HG03097 (cell line): ENCODE measurements at regions not wholly inside any gene's neighbourhood (a gene's known extent, or its start where the extent isn't known, plus 50 kb on each side); places are given as distances from the start of the nearest gene placed in this dataset.

Experiments used
- ATAC-seq: cut with Tn5 transposase; IDR thresholded peaks from one replicate; pipeline ENCODE4 v1.9.1; 2021; ENCODE audit not compliant: unreplicated experiment, low FRiP score

DNA sequence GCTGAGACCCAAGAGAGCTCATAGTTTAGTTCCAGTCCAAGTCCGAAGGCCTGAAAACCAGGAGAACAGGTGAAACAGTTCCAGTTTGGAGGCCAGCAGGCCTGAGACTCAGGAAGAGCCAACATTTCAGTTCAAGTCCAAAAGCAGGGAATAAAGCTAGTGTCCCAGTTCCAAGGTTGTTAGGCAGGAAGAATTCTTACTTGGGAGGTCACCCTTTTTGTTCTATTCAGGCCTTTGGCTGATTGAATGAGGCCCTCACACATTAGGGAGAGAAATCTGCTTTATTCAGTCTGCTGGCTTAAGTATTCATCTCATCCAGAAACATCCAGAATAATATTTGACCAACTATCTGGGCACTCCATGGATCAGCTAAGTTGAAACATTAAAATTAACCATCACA is 294.6 kb downstream of the PCNX1 start:
- ATAC-seq: no peak

DNA sequence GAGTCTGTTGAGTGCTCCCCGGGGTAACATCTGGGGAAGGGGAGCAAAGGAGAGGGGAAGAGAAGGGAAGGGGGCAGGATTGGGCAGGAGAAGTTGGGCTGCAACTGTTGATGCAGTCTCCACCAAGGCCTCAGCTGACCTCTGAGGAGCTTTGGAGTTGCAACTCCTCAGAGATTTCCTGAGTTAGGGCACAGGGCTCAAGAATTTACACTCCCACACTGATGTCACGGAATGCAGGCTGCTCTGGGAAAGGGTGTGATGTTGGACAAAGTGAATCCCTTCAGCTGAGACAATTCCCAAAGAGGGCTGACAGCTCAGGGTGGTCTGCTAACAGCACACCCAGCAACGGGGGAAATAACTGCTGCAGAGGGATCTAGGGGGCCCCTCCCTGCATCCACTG is 295.6 kb downstream of the PCNX1 start:
- ATAC-seq: no peak

DNA sequence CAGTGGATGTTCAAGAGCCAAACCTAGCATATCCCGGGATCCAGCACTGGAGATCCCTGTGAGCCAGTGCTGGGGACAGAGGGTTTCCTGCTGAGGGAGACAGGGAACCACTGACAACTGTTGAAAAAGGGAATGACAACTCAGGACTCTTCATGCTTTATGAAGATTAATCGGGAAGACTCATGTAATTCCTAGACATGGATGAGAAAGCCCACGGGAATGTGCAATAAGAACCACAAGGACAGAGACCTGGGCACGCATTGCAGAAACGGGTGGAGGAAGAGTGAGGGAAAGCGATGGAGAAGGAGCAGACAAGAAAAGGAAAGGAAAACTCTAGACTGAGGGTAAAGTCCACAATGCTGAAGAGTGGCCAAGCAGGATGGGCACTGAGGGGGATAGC is 296.0 kb downstream of the PCNX1 start:
- ATAC-seq: no peak

DNA sequence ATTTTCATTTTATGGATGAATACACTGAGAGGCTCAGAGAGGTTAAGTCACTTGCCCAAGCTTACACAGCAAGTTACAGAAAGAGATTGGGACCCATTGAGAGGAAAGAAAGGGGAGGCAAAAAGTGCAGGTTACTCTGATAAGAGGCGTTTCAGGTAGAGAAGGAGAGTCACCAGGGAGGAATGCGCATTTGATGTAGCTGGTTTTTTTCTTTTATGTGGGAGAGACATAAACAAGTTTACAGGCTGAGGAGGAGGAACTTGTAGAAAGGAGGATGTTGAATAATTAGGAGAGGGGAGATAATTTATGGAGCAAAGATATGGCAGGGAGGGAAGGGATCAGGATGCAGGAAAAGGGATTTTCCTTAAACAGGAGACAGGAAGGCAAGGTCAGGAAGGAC is 297.0 kb downstream of the PCNX1 start:
- ATAC-seq: no peak

DNA sequence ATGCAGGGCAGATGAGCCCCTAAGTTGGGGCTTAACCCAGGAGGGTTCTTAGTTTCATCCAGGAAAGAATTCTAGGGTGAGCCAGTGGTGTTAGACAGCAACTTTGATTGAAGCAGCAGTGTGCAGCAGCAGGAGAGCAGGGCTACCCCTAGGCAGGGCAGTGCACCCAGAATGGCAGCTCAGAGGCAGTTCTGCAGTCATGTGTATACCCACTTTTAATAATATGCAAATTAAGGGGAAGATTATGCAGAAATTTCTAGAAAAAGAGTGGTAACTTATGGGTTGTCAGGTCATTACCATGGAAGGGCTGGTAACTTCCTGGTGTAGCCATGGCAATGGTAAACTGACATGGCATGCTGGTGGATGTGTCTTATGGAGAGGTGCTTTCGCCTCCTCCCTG is 297.5 kb downstream of the PCNX1 start:
- ATAC-seq: no peak

DNA sequence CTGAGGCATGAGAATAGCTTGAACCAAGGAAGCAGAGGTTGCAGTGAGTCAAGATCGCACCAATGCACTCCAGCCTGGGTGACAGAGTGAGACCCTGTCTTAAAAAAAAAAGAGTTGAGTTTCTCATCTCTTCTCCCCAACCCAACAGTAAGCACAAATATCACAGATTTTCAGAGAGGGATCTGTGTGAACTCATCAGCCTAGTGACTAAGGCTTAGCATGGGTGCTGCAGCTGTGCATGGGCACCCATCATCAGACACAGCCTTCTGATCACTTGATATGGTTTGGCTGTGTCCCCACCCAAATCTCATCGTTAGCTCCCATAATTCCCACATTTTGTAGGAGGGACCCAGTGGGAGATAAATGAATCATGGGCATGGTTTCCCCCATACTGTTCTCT is 298.9 kb downstream of the PCNX1 start:
- ATAC-seq: no peak

DNA sequence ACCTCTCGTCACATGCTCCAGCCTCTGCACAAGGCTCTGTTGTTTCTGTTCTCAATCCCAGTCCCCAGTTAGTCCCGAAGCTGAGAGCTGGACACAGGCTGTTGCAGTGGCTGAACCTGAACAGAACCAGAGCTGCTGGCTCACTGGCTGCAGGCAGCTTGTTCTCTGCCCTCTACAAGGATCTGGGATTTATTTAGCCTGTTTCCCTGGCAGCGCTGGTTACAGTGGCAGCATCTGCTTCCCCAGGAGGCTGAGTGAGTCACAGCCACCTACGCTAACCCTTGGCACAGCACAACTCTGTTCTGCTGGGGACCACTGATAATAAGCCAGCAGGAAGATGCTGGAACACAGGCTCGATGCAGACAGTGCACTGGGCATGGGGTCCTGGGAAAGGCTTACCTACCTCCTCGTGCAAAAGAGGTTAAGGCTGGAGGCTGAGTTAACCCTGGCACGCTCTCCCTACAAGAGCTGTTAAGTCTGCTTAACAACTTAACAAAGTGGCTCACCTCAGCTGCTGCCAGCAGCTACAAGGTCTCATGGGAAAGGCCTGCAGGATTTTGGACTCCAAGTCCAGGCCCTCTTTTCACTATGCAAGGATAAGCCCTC is 299.6 kb downstream of the PCNX1 start:
- no peak for ATAC-seq

DNA sequence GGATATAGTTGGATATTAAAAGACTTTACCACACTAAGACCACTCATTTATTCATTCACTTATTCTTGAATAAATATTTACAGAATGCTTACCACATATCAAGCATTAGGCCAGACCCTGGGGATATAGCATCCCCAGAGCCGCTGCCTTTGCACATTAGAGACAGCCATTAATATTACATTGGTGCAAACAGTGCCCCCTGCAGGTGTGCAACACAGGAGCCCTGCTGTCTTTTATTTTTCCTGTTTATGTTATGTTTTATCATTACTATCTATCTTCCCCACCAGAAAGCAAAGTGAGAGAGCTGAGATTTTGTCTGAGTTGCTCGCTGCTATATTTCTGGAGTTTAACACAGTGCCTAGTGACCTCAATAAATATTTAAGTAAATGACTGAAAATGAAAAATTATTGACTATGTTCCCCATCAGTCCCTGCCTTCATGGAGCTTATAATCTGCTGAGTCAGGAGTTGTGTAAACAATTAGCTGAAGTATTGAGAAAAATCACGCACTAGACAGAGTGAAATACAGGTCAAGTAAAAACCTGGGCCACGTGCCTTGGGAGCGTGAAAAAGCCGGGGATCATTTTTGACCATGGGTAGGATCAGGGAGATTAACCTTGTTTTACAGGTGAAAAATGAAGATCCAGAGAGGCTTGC is 301.6 kb downstream of the PCNX1 start:
- ATAC-seq: no peak

DNA sequence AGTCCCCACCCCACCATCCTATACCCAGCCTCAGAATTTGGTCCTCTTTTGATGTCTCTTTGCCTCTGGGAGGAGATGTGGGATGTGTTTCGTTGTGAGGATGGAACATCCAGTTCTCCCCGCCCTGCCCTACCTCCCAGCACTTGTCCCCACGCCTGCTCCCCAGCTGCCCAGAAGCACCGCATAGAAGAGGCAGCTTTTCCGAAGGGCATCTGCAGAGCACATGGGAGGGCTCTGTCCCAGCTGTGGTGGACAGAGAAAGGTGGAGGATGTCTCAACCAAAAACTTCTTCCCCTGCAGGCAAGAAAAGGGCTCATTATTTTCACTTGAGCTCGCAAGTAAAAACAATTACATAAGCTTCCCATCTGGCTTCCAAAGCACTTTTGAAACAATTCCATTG is 302.6 kb downstream of the PCNX1 start:
- ATAC-seq: no peak

DNA sequence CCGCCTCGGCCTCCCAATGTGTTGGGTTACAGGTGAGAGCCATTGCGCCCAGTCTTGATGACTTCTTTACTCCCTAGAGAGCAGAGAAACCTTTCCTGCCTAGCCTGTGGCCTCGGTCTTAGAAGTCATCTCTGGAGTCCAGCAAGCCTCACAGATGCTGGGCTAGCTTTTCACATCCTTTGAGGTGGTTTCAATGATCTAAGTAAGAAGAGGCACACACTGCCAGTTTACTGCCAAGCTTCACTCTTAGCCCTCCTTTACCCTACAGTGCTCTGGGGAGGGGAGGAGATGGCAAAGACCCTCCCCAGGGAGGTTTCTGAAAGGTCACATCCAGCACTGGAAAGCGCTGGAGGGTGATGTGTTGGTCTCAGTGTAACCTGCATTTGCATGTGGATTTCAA is 304.8 kb downstream of the PCNX1 start:
- ATAC-seq: no peak

DNA sequence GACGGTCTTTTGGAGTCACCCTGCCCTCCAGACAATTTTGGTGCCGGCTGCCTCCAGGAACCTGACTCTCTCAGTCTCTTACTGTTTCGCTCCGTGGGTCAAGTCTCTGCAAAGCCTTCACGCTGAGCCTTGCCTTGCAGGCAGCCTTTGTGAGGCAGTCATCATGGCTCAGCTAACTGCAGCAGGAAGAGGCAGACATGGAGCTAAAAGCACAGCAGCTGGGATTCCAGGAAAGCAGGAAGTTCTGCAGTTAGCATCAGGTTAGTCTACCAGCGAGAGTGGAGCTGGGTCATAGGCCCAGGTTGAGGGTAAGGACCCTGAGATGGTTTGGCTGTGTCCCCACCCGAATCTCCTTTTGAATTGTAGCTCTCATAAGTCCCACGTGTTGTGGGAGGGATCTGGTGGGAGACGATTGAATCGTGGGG is 305.4 kb downstream of the PCNX1 start:
- no peak for ATAC-seq

DNA sequence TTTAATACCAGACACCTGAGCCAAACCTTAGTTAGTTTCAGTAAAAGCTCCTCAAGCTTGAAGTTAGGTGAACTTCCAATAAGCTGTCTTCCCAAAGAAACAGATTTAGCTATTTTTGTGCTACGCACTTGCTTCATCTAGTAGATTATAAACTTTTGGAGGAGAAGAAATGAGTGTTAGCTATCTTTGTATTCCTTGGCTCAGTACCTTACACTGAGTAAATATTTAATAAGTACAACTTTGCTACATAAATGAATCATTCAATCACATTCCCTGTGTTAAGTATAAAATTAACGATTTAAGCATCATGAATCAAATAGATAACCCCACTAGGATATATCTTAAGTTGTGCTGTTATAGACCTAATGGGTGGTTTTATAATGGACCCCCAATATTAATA is 307.0 kb downstream of the PCNX1 start:
- no peak for ATAC-seq

DNA sequence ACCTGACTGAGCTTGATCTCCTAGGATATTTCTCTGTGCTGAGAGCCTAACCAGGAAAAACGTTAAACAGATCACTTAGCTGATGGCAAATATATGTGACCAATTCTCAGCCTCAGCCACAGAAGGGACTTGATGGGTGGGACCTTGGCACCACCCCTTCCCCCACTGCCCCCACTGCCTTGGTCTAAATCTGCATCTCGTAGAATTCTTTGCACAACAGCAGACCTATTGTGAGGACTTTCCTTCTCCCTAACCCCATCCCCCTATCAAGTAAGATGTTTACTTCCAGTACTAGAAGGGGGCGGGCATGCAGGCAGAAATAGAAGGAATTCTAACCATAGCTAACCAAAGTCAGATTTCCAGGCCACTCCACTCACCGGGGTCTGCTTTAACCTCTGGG is 313.2 kb downstream of the PCNX1 start:
- ATAC-seq: no peak

DNA sequence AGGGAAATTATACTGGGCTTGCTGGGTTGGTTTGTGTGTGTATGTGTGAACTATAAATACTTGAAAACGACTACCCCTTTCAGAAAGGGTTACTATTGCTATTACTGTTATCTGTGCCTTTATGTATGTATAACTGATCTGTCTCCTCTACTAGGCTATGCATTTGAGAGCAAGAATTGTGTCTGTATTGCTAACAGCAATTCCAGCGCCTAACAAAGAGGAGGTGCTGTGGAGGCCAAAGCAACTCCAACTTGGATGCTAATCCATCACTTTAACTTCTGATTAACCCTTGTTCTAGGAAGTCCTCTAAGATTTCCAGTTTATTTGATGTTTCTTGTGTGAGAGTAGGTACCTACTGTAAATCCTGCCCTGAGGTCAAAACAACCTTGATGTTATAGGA is 313.9 kb downstream of the PCNX1 start:
- no peak for ATAC-seq

DNA sequence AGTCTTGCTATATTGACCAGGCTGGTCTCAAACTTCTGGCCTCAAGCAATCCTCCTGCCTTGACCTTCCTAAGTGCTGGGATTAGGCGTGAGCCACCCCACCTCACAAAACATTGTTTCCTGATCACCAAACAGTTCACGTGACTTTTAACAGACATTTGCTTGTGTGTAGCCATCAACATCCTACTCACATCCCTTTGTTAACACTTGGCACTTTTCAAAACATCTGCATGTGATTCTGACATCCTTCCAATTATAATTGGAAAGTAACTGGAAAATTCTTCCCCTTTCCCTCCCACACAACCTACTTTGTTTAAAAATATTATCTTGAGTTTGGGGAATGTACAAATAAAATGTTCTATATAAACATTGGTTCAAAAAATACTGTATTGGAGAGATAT is 317.9 kb downstream of the PCNX1 start:
- no peak for ATAC-seq

DNA sequence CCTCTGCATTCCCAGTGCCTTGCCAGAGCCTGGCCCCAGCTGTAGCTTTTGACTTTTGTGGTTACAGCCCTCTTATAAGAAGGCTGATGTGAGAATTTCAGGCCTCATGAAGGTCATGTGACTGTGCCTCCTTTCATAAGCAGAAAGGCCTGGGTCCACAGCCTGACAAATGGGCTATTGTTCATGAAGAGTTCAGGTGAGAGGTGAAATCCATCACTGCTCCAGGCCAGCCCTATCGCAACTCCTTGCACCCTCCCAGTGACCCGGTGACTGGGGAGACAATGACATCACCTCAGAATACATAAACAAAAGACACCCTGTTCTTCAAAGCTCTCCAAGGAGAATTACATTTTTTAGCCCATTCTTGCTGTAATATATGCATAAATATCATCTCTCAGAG is 321.5 kb downstream of the PCNX1 start:
- no peak for ATAC-seq

DNA sequence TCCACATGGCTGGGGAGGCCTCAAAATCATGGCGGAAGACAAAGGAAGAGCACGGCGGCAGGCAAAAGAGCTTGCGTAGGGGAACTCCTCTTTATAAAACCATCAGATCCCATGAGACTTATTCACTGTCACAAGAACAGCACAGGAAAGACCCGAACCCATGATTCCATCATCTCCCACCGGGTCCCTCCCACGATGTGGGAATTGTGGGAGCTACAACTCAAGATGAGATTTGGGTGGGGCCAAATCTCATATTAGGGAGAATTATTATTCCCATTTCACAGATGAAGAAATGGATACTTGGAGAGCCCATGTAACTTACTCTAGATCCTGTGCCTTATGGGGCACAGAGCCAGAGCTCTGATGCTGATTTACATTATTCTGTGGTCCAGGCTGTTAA is 322.6 kb downstream of the PCNX1 start:
- no peak for ATAC-seq

DNA sequence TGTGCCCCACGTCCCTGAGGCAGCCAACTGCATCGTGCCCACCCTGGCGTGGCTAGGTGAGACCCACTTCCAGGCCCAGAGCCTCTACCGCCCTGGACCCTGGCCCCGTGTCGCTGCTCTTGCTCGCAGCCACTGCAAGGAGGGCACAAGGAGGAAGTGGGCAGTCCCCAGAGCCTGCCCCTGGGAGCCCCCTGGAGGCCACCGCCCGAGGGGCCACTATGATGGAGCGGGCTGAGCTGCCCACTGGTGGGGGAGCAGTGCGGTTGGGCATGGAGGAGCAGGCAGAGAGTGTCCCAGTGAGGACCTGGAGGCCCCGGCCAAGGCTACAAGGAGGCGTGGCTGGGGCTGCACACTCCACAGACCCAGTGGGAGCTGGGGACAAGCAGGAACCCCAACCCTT is 323.6 kb downstream of the PCNX1 start:
- no peak for ATAC-seq

DNA sequence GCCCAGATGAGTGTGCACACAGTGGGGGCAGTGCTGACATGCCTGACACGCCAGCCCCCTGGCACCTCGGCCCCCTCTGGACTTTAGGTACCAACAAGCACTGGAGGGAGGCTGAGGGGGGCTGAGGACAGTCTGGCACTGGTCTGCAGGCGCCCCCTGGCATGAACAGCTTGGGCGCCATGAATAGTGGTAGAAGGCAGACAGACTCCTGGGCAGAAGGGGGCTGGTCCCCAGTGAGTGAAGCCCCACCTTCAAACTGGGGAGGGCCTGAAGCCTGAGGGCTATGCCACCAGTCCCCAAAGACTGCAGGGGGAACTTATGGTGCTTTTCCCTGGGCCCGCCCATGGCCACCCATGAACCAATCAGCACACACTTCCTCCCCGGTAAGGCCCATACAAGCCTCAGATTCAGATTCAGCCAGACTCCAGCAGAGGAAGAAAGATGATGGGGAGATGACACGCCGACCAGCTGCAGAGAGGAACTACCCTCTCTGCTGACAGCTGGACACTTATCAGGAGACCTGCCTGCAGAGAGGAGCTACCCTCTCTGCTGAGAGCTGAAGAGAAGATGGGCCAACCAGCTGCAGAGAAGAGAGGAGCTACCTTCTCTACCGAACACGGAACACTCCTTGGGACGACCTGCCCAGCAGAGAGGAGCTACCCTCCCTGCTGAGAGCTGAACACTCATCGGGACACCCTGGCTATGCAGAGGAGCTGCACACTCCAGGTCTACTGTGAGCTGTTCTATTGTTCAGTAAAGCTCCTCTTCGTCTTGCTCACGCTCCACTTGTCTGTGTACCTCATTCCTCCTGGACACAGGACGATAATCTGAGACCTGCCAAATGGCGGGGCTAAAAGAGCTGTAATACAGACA is 324.5 kb downstream of the PCNX1 start:
- ATAC-seq: no peak

DNA sequence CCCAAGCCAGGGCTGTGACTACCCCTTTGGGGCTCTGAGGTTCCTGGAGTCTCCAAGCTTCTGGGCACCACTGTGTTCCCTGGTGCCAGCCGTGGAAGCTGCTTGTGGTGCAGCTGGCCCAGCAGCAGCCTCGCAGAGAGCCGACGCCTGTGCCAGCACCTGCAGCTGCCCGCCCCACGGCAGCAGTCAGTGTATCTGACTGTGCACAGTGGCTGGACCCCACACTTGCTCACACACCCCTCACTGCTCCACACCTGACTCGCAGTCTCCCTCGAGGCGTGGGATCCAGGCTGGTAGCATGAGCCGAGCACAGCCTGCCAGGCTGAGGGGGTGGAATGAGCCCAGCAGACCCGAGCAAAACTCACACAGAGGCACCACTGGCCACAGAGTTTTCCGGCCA is 325.2 kb downstream of the PCNX1 start:
- no peak for ATAC-seq

DNA sequence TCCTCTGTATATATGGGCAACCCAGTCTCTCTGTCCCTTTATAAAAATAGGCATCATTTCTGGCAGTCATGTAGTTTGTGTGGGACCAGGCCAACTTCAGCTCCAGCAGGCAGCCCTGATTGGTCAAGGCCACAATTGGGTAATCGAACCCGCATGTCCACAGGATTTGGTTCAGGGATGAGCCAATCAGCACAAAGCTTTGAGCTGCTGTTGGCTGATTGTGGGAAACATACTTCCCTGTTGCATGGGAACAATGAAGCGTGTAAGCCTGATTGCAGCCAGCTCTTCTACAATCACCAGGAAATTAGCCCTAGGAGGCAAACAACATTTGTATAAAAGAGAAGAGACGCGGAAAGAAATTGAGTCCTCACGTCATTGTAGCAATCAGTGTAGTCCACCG is 328.6 kb downstream of the PCNX1 start:
- ATAC-seq: no peak

DNA sequence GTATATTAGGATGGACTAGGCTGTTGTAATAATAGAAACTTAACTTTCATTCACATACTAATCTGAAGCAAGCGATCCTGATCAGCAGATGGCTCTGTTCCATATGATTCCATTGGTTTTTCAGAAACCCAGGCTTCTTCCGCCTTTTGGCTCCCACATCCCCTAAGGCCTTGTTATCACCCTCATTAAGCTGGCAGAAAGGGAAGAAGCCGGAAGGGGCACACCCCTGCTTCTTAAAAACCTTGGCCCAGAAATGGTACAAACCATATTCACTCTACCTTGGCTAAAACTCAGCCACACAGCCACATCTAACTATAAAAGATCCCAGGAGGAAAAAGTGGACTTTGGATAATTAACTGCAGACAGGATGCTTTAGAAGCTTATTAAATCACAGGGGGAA is 329.2 kb downstream of the PCNX1 start:
- no peak for ATAC-seq
